ENCODE measurements at regions not wholly inside any gene's neighbourhood (a gene's known extent, or its start where the extent isn't known, plus 50 kb on each side); places are given as distances from the start of the nearest gene placed in this dataset.

DNA sequence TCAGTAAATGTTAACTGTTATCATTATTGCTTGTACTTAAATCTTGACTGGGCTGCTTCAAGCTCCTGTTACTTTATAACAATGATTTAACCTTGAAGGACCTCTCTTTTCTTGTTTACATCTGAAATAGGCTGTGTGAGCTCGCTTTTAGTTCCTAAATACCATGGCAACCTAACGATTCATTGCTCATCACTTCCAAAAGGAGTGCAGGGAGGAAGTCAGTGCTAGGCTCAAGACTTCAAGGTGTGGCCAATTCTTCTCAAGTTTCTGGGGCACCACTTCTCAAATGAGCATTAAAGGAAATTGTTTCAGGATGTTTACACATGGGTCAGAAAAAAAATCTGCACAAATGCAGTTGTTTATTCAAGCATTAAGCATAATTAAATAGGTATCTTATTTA is 284.2 kb downstream of the MTERF1 start:
- TF ChIP-seq, protein P1, sequence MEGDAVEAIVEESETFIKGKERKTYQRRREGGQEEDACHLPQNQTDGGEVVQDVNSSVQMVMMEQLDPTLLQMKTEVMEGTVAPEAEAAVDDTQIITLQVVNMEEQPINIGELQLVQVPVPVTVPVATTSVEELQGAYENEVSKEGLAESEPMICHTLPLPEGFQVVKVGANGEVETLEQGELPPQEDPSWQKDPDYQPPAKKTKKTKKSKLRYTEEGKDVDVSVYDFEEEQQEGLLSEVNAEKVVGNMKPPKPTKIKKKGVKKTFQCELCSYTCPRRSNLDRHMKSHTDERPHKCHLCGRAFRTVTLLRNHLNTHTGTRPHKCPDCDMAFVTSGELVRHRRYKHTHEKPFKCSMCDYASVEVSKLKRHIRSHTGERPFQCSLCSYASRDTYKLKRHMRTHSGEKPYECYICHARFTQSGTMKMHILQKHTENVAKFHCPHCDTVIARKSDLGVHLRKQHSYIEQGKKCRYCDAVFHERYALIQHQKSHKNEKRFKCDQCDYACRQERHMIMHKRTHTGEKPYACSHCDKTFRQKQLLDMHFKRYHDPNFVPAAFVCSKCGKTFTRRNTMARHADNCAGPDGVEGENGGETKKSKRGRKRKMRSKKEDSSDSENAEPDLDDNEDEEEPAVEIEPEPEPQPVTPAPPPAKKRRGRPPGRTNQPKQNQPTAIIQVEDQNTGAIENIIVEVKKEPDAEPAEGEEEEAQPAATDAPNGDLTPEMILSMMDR (IDR thresholded peaks at IDR 0.05), result no peak
- no peak for TF ChIP-seq POLR2A (IDR thresholded peaks at IDR 0.05)
